GM12878 (cell line): ENCODE measurements at regions not wholly inside any gene's neighbourhood (a gene's known extent, or its start where the extent isn't known, plus 50 kb on each side); places are given as distances from the start of the nearest gene placed in this dataset.
A peak's percentile ranks its signal among the peaks of the same experiment; 100 is the strongest.

Experiments
- BMI1 ChIP-seq: fragments of 450-650 bp; IDR thresholded peaks from 2 replicates; pipeline ENCODE4 v1.6.1; 2016; ENCODE audit warnings: mild to moderate bottlenecking, moderate library complexity, borderline replicate concordance
- CHD1 ChIP-seq: IDR thresholded peaks from 2 replicates; pipeline ENCODE4 v1.6.1; 2012; ENCODE audit warnings: low read depth, low read length, improper control_type of control experiment
- CHD2 ChIP-seq: IDR thresholded peaks from 2 replicates; pipeline ENCODE4 v1.6.1; 2011; ENCODE audit warnings: low read depth, low read length, improper control_type of control experiment, borderline replicate concordance
- CUX1 ChIP-seq: IDR thresholded peaks from 2 replicates; pipeline ENCODE4 v1.6.1; 2012; ENCODE audit warnings: improper control_type of control experiment, low read depth, low read length; ENCODE audit not compliant: insufficient replicate concordance
- EGR1 ChIP-seq, 2 experiments: IDR thresholded peaks; 1 replicate in 1 of 2; 2 replicates in 1 of 2; pipeline ENCODE4 v1.6.1; 2011 to 2012; ENCODE audit warnings: low read depth in 2 of 2, low read length in 2 of 2, borderline replicate concordance in 1 of 2, mild to moderate bottlenecking in 1 of 2, moderate library complexity in 1 of 2
- FOXK2 ChIP-seq: fragments of 450-650 bp; IDR thresholded peaks from 2 replicates; pipeline ENCODE4 v1.6.1; 2017; ENCODE audit warnings: mild to moderate bottlenecking, moderate library complexity
- IRF5 ChIP-seq: fragments of 450-650 bp; IDR thresholded peaks from 2 replicates; pipeline ENCODE4 v1.6.1; 2017; ENCODE audit warnings: borderline replicate concordance
- MEF2A ChIP-seq: IDR thresholded peaks from 2 replicates; pipeline ENCODE4 v1.6.1; 2011; ENCODE audit warnings: low read depth, mild to moderate bottlenecking, low read length, moderate library complexity; ENCODE audit not compliant: insufficient read depth
- MTA2 ChIP-seq: fragments of 450-650 bp; IDR thresholded peaks from 2 replicates; pipeline ENCODE4 v1.6.1; 2016; ENCODE audit warnings: low read depth, mild to moderate bottlenecking, moderate library complexity
- NR2F1 ChIP-seq: fragments of 450-650 bp; conservative IDR thresholded peaks from 2 replicates; pipeline ENCODE4 v1.6.1; 2017; ENCODE audit warnings: mild to moderate bottlenecking
- PAX5 ChIP-seq: IDR thresholded peaks from 2 replicates; pipeline ENCODE4 v1.6.1; 2011; ENCODE audit warnings: low read depth, low read length, borderline replicate concordance
- SIX5 ChIP-seq: IDR thresholded peaks from 2 replicates; pipeline ENCODE4 v1.6.1; 2011; ENCODE audit warnings: mild to moderate bottlenecking, low read depth, low read length, moderate library complexity; ENCODE audit not compliant: severe bottlenecking
- TCF12 ChIP-seq: IDR thresholded peaks from 2 replicates; pipeline ENCODE4 v1.6.1; 2011; ENCODE audit warnings: low read depth, mild to moderate bottlenecking, low read length
- ZNF217 ChIP-seq: fragments of 450-650 bp; IDR thresholded peaks from 2 replicates; pipeline ENCODE4 v1.6.1; 2017; ENCODE audit warnings: antibody characterized with exemption, mild to moderate bottlenecking
- ZNF384 ChIP-seq: IDR thresholded peaks from 2 replicates; pipeline ENCODE4 v1.6.1; 2012; ENCODE audit warnings: low read depth, mild to moderate bottlenecking, low read length, improper control_type of control experiment, borderline replicate concordance
- ZNF592 ChIP-seq: fragments of 450-650 bp; IDR thresholded peaks from 2 replicates; pipeline ENCODE4 v1.6.1; 2017; ENCODE audit warnings: mild to moderate bottlenecking, moderate library complexity
- ZNF622 ChIP-seq: fragments of 450-650 bp; IDR thresholded peaks from 2 replicates; pipeline ENCODE4 v1.6.1; 2017; ENCODE audit warnings: mild to moderate bottlenecking, inconsistent platforms

- TF ChIP-seq IRF5 (no peak), MTA2 (peak; percentile 78), CUX1 (peak; percentile 54), ZNF384 (no peak), BMI1 (0 out of 2 replicates have a peak, but pooled peaks have one; percentile 3), ZNF622 (no peak), CHD1 (no peak), ZNF592 (no peak), NR2F1 (peak; percentile 94), PAX5 (peak; percentile 87), CHD2 (peak; percentile 84; the same call in 1 of the 2 replicates), ZNF217 (peak; percentile 59; the same call in 1 of the 2 replicates), TCF12 (peak; percentile 81), EGR1 (IDR thresholded peaks at IDR 0.05; ENCODE audit: borderline replicate concordance in 1 of 2, low read depth in 2 of 2, low read length in 2 of 2) (no peak), FOXK2 (no peak), MEF2A (0 out of 2 replicates have a peak, but pooled peaks have one; percentile 39), SIX5 (no peak)
Observed at GRCh38 chr17:77869665-77870132, 88.8 kb upstream of the TNRC6C start (continued).
